Heart left ventricle (tissue), 16 donors: ENCODE measurements at regions not wholly inside any gene's neighbourhood (a gene's known extent, or its start where the extent isn't known, plus 50 kb on each side); places are given as distances from the start of the nearest gene placed in this dataset.

Experiments
- ATAC-seq, 4 donors: fragments of 200-7000 bp; cut with Tn5 transposase; one replicate each; pipeline ENCODE4 v1.9.1; 2020 to 2022; ENCODE audit warnings: moderate library complexity in 4 of 4, mild to moderate bottlenecking in 3 of 4, moderate number of reproducible peaks in 1 of 4
- DNase-seq, 5 donors: peaks; one replicate each; pipeline ENCODE4 v3.0.0-alpha.2; 2020
- H3K27ac ChIP-seq, 12 donors: fragments of 200-600 bp; sonication (generic) in 4 of 12; one replicate each; pipeline versions ENCODE4 v1.5.0 to v1.8.0; 2016 to 2022; ENCODE audit warnings: mild to moderate bottlenecking in 2 of 12
- H3K27me3 ChIP-seq, 9 donors: fragments of 200-600 bp; sonication (generic) in 2 of 9; one replicate each; pipeline versions ENCODE4 v1.5.1 to v1.8.0; 2016 to 2022; ENCODE audit warnings: mild to moderate bottlenecking in 3 of 9
- H3K36me3 ChIP-seq, 9 donors: fragments of 200-600 bp; sonication (generic) in 2 of 9; one replicate each; pipeline versions ENCODE4 v1.5.0 to v1.8.0; 2018 to 2022; ENCODE audit warnings: mild to moderate bottlenecking in 2 of 9
- H3K4me1 ChIP-seq, 12 donors: fragments of 200-600 bp; sonication (generic) in 4 of 12; one replicate each; pipeline versions ENCODE4 v1.5.0 to v1.8.0; 2016 to 2022; ENCODE audit warnings: mild to moderate bottlenecking in 3 of 12
- H3K4me3 ChIP-seq, 12 donors: fragments of 200-600 bp; sonication (generic) in 4 of 12; one replicate each; pipeline versions ENCODE4 v1.5.0 to v1.8.0; 2017 to 2022; ENCODE audit warnings: mild to moderate bottlenecking in 9 of 12, moderate library complexity in 4 of 12
- H3K9me3 ChIP-seq, 12 donors: fragments of 200-600 bp; sonication (generic) in 4 of 12; one replicate each; pipeline versions ENCODE4 v1.5.0 to v1.8.0; 2016 to 2022; ENCODE audit warnings: mild to moderate bottlenecking in 1 of 12
- CTCF ChIP-seq, 12 donors: fragments of 200-600 bp; sonication (generic) in 4 of 12; IDR thresholded peaks; one replicate each; pipeline versions ENCODE4 v1.5.0 to v1.8.0; 2018 to 2022; ENCODE audit warnings: antibody characterized with exemption in 12 of 12, mild to moderate bottlenecking in 5 of 12
- POLR2A ChIP-seq, 2 donors: fragments of 450-650 bp; IDR thresholded peaks; one replicate each; pipeline ENCODE4 v1.6.1; 2017; ENCODE audit warnings: antibody characterized with exemption in 2 of 2, mild to moderate bottlenecking in 2 of 2, moderate library complexity in 2 of 2
- WGBS, 4 donors: extraction: QIAGEN DNeasy Blood & Tissue Kit in 2 of 4; methylation state at CpG; one replicate each; pipeline versions ENCODE4 v1.1.5 to v1.1.7; 2013 to 2018; 5-methylcytosine and 5-hydroxymethylcytosine counted together
- intact Hi-C, 10 donors: fragments of 100-400 bp; cut with DNase I; formaldehyde crosslinking; loops; one replicate each; pipeline versions ENCODE4 v1.11.1 to v1.14.2; 2022
- donor health status: ischemic (EF 13 %, LVEDD 7.1; RV severe dilation, severe dysfunction).
- donor health status: healthy with polysubstance abuse.
- donor health status: DM: no; HTN: yes; CAD: no.
- donor health status: DM: no; HTN: no; CAD: no.
- donor health status: ischemic (EF 25% LVEDD 6.9; RV normal size, moderate dysfunction).
- donor health status: ischemic (EF 25% LVEDD 5.7; RV mildly dilated, moderate dysfunction).
- donor health status: healthy.
- donor health status: DM: yes; HTN: yes; CAD: no.
- donor health status: ischemic (EF 35%, LVEDD 5.7; RV mildly dilated, moderate dysfunction).
- donor health status: nonischemic (EF 11% LVEDD 7.7; RV severe dilation, severe dysfunction).
- donor health status: DM: yes; HTN: yes; CAD: no.
- donor health status: PGD.
- donor health status: ischemic (EF 29% LVEDD 5.4; RV normal size, mild dysfunction).
- donor health status: nonischemic (EF 23%, LVEDD 6.1; RV moderate dilation, normal function).

- DNase-seq (no peak), ATAC-seq (no peak)
- 85 to 89% (median 88%) methylated on average over 7 of the region's 7 CpGs for WGBS, 4 donors
- Histone ChIP-seq H3K36me3 (no peaks in the 10 kb centered on the region), H3K4me3 (no peak overlapping the region), H3K27ac (no peak overlapping the region), H3K27me3 (peaks cover 0 to 3% (median 0%) of the 10 kb centered on the region in 9 donors), H3K9me3 (no peaks in the 10 kb centered on the region), H3K4me1 (no peaks in the 10 kb centered on the region)
- intact Hi-C loops: no loop called here
- TF ChIP-seq POLR2A (IDR thresholded peaks at IDR 0.05) (no peak), CTCF (IDR thresholded peaks at IDR 0.05) (no peak)
These were observed 92.6 kb upstream of the NDUFV2 start for GRCh38 chr18:9009703-9010488.

DNA sequence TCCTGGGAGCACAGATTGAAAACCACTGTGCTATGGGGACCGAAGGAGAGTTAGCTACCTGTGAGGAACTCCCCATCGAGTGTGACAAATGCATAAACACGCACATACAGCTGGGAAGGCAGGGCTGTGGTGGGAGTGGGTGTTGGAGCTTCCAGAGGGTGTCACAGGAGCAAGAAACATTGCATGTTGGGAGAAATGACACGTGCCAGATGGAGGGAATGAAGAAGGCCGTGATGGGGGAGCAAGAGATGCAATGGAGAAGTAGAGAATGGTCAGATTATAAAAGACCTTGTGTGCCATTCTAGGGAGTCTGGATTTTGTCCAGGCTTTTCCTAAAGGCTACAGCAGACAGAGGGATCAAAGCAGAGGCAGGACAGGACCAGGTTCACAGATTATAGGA lies 91.1 kb upstream of the NDUFV2 start:
- Histone ChIP-seq H3K36me3 (no peaks in the 10 kb centered on the region), H3K27me3 (peaks cover 0 to 3% (median 0%) of the 10 kb centered on the region in 9 donors), H3K4me3 (no peak overlapping the region), H3K27ac (no peak overlapping the region), H3K9me3 (no peaks in the 10 kb centered on the region), H3K4me1 (peaks cover 0 to 3% (median 0%) of the 10 kb centered on the region in 12 donors)
- DNase-seq (no peak), ATAC-seq (no peak)
- 68 to 77% (median 75%) methylated on average over 5 of the region's 5 CpGs for WGBS, 4 donors
- TF ChIP-seq POLR2A (IDR thresholded peaks at IDR 0.05) (no peak), CTCF (IDR thresholded peaks at IDR 0.05) (no peak)
- intact Hi-C loops: no loop called here

GRCh38 chr18:9013926-9014373 lies 88.5 kb upstream of the NDUFV2 start:
- Histone ChIP-seq H3K27ac (no peak overlapping the region), H3K36me3 (no peaks in the 10 kb centered on the region), H3K27me3 (peaks cover 0 to 3% (median 0%) of the 10 kb centered on the region in 9 donors), H3K4me3 (no peak overlapping the region), H3K9me3 (peaks cover 0 to 7% (median 0%) of the 10 kb centered on the region in 12 donors), H3K4me1 (peaks cover 0 to 21% (median 9%) of the 10 kb centered on the region in 12 donors)
- TF ChIP-seq POLR2A (IDR thresholded peaks at IDR 0.05) (no peak), CTCF (IDR thresholded peaks at IDR 0.05) (no peak)
- ATAC-seq (no peak), DNase-seq (no peak)
- WGBS, 4 donors: 94 to 100% (median 97%) methylated on average over 2 of the region's 2 CpGs
- intact Hi-C loops: no loop called here

GRCh38 chr18:9015689-9016088 lies 86.8 kb upstream of the NDUFV2 start:
- no peak for DNase-seq
- Histone ChIP-seq H3K4me1 (peaks cover 0 to 21% (median 9%) of the 10 kb centered on the region in 12 donors), H3K36me3 (no peaks in the 10 kb centered on the region), H3K9me3 (peaks cover 0 to 10% (median 0%) of the 10 kb centered on the region in 12 donors), H3K27me3 (no peaks in the 10 kb centered on the region), H3K27ac (no peak overlapping the region), H3K4me3 (no peak overlapping the region)
- TF ChIP-seq POLR2A (IDR thresholded peaks at IDR 0.05) (no peak), CTCF (IDR thresholded peaks at IDR 0.05) (no peak)
- no peak for ATAC-seq
- intact Hi-C loops: no loop called here
- WGBS, 4 donors: 69 to 97% (median 94%) methylated on average over 3 of the region's 3 CpGs
